ENCODE measurements at regions not wholly inside any gene's neighbourhood (a gene's known extent, or its start where the extent isn't known, plus 50 kb on each side); places are given as distances from the start of the nearest gene placed in this dataset.

- TF ChIP-seq POLR2A (IDR thresholded peaks at IDR 0.05) (no peak), CTCF (IDR thresholded peaks at IDR 0.05) (no peak)
These were observed 355.8 kb upstream of the GRAMD2B start for GRCh38 chr5:126067404-126067803.
